ENCODE measurements at regions not wholly inside any gene's neighbourhood (a gene's known extent, or its start where the extent isn't known, plus 50 kb on each side); places are given as distances from the start of the nearest gene placed in this dataset.
"Not testable (repeated sequence)": the region's sequence is repeated elsewhere in the genome, so short reads cannot be mapped to it uniquely, and the experiment has no call there.

DNA sequence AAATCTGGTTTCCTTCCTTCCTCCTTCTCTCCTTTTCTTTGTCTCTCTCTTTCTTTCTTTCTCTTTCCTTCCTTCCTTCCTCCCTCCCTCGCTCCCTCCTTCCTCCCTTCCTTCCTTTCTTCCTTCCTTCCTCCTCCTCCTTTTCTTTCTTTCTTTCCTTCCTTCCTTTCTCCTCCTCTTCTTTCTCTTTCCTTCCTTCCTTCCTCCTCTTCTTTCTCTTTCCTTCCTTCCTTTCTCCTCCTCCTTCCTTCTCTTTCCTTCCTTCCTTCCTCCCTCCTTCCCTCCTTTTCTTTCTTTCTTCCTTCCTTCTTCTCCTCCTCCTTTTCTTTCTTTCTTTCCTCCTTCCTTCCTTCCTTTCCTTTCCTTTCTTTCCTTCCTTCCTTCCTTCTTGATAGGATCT is 61.2 kb downstream of the VIP start:
- DNase-seq, result no peak

DNA sequence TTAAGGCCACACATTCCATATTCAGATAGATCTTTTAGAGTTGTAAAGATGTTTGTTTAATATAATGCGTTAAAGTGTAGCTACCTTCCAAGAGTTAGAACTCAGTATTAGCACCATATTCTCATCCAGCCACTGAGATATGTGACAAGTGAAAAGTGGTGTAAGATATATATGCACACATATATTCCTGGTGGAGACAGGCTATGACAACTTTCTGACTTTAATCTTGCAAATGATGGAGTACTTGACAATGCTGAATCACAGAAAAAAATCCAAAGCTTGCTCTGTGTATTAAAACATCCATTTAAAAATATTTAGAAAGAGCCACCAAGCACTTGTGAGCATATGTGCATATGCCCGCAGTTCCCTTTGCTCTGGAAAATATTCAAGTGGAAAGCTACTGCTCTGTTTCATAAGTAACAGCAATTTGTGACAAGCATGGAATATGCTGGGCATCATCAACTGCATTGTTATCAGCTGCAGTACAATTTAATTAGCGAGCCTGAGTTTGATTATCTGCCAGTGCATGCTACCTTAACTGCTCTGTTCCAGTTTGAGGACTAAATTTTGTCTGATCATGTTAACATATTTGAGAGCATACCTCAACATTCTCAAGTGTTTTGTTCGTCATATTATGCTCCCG is 64.8 kb downstream of the VIP start:
- no peak for DNase-seq

DNA sequence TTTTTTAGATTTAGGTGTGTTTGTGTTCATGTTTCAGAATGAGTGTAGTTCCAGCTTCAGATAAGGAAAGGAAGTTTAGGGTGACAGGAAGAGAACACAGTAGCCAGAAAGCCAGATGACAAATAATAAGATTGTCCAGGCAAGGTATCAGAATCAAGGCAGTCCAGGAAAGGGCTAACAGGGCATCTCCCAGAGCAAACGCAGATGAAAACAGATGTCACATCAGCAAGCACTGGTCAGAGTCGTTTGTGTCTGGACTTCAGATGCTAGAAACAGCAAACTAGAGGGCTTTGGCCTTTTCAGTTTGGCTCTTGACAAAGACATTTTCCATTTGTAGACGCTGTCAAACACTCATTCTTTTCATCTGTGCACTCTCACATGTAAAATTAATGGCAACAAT is 65.5 kb downstream of the VIP start:
- DNase-seq, result no peak

DNA sequence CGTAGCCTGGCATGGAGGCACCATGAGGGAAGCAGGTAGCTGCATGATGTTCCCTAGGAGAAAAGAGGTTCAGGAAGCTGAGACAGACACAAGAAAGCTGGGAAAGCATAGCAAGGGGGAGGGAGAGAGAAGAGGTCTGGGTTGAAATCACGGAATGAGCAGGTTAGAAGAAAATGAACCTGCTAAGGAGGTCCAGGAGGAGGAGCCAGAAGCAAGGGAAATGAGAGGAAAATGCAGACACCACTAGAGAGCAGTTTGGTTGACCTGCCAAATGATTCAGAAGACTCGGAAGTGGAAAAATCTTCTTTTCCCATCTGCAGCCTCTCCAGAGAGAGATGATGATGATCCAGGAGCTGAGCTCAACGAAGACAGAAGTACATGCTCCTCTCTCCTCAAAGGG is 70.9 kb downstream of the VIP start:
- DNase-seq, result peak in 1 of 2 experiments; percentile 16

DNA sequence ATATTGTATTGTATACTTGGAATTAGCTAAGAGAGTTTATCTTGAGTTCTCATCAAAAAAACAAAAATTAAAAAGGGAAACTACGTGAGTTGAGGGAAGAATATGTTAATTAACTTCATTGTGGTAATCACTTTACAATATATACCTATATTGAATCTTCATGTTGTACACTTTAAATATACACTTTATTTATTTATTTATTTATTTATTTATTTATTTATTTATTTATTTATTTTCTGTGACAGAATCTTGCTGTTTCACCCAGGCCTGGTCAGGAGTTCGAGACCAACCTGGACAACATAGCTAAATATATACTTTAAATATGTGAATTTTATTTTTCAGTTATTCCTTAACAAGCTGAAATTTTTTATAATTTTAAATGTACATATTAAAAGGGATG is 74.1 kb downstream of the VIP start:
- no peak for DNase-seq

DNA sequence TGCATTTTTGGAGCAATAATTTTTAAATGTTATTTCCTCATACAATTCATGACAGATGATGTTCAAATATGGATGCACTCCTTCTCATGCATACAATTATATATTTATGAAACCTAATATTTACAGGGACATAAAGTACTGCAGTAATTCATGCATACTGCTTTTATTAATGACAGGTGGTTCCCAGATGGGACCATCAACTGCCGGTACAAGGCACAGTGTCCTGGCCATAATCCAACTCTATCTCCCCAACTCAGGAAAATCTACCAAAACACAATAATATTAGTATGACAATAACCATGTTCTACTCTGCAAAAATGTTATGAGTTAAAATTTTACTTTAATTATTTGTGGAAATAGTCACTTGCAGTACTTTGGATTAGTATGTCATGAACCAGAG is 77.8 kb downstream of the VIP start:
- peak; percentile 67 to 88 for DNase-seq

DNA sequence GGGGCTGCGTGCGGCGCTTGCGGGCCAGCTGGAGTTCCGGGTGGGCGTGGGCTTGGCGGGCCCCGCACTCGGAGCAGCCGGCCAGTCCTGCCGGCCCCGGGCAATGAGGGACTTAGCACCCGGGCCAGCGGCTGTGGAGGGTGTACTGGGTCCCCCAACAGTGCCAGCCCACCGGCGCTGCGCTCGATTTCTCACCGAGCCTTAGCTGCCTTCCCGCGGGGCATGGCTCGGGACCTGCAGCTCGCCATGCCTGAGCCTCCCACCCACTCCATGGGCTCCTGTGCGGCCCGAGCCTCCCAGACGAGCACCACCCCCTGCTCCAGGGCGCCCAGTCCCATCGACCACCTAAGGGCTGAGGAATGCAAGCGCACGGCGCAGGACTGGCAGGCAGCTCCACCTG is 83.8 kb downstream of the VIP start:
- not testable (repeated sequence) for DNase-seq

DNA sequence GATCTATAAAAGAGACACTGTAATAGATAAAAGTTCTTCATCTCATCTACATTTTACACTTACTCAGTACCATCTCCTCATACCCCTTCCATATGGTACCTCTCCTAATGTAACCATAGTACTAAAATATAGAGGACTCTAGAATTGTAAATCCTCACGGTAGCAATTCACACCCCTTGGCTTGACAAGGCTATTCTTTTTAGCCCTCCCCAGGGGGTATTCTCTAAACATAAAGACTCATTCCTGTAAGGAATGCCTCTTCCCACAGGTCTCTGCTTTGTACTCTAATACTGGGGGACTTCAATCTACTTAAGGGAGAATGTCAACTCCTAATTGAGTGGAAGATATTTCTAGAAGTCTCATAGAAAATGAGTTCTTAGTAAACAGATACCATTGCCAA is 85.9 kb downstream of the VIP start:
- no peak for DNase-seq

DNA sequence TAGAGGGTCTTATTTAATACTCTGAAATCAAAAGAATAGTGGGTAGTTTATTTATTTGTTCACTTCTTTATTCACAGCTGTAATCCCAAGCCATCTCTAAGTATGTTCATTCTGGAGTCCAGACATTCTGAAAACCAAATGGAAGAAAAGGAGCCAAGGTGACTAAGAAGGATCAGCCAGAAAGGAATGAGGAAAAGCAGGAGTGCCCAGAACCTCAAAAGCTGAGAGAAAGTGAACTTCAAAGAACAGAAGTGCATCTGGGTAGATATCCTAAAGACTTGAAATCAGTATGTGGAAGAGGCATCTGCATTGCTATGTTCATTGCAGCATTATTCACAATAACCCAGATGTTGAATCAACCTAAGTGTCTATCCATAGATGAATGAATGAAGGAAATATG is 94.8 kb downstream of the VIP start:
- DNase-seq, result no peak

DNA sequence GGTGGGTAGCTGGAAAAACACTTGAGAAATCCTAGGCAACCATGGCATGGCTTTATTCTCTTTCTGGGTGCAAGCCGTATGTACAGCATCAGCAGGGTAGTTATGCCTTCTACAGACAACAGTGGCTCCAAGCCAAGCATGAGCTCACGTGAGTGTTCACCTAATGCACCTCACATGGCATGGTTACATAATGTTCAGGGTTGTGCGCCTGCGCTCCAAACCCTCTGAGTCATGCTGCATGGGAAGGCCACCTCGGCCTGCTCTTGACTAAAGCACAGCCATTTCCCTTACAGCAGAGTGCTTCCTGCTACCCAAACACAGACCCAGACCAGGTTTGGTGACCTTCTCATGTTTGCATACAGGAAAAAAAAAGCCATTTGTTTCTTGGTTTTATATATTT is 96.2 kb downstream of the VIP start:
- no peak for DNase-seq

DNA sequence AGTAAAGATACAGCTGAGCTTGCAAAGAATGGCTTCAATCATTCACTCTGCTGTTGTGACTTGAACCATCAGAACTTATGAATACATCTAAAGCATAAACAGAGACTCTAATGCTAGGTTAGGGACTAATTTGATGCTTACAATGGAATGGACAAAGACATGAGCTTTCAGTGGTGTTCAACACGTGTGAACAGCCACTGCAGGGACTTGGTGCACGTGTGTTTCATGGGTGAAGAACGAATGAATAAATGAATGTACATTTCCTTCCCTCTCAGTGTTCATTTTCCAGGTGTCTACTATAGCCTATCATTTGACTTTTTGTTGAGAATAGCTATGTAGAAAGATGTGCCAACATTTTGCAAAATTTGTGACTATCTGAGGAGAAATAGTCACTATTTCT is 98.3 kb downstream of the VIP start:
- no peak for DNase-seq

DNA sequence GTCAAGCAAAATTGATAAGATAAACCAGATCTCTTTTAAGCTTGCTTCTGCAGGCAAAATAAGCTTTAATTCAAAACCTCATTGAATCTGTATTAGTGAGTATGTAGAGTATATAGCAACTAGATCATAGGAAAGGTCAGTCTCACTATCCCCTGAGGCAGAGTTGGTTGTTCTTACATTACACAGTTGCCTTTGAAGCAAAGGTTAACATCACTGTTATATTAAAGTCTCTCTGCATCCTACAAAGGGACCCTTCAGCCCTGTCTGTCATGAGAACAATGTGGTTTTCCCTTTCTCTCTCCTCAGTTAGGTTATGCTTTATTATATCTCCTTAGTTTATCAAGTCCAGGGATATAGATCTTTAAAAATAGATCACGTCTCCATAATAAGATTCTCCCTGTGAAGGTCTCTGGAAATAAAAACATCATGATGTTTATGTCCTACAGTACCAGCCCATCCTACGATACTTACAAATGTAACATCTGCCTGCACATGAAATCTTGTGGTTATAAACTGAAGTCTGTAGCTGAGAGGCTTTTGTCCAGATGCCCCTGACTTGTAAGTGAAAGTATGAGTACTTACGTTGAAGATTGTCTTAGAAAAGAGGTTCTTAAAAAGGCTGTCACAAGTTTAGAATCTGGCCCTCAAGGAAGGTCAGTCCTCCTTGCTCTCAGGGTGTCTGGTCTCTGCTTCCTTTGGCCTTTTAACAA is 103.6 kb downstream of the VIP start:
- DNase-seq, result peak in 1 of 2 experiments; percentile 54

DNA sequence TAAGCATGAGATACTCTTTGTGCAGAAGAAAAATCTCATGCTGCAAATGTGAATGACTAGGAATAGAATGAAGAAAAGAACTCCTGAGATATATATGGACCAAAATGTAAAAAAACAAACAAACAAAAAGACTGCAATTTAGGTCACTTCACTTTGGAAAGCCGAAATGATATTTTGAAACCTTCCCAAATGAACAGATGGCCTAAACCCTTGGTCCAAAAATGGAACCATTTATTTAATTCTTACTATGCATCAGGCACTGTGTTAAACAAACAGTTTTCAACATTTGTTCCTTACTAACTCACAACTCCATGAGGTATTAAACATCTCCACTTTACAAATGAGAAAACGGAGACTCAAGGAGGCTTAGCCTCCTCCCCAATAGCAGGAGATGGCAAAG is 107.5 kb downstream of the VIP start:
- no peak for DNase-seq

DNA sequence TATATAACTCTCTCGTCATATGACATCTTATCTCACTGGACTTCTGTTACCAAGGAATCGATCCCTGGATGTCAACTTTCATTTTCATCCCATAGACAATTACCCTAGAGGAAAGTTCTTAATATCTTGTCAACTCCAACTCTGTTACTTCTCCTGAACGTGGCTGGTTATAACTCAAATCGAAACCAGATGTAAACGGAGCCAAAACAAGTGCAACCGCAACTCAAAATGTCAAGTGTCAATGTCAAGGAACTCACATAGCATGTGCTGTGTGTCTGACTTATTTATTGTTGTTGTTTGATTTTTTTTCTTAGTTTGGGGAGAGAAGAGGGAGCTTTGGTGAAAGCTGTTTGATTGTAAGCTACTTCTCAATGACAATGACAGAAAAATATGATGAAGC is 108.6 kb downstream of the VIP start:
- no peak for DNase-seq

DNA sequence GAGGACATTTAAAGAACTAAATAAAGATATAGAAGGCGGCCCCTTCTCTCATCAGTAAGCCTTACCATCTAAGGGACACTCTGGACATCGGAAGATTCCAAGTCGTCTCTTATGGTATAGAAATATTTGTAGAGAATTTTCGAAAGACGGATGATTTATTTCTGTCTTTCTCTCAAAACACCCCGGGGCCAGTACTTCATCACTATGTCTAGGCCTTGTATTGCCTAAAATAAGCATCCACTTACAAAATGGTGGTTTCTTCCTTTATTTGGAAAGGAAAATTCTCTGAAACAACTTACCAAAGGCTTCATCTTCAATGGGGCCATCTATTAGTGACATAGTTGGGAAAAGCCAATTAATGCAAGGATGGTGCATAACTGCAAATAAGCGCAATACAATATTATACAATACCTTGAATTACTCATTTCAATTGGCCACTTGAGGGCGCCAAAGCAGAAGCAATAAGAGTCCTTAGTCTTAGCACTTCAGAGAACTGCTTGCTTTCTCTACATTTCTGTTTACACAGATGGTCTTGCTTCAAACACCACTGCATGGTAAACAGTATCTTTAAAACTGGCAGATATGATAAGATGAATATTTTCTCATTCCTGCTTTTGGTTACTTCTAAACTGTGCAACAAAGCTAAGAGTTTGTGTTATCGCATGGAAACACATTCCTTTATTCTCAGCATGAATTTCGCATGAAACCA is 113.2 kb downstream of the VIP start:
- DNase-seq, result peak; percentile 66 to 85

DNA sequence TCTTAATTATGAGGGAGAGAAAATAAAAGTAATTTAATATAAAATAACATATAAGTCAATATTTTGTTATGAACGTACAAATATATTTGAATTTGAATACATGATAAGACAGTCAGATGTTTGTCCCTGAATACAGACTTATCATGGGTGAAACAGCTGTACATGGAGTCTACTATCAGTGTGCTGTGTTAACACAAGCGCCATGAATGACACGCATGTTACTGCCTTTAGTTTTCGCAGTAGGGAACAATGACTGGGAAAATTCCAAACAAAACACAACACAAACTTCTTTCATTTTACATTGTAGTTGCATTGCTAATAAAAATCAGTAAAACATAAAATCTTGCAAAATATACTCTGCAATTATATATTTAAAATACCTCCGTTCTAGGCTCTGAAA is 108.6 kb downstream of the FBXO5 start:
- DNase-seq, result no peak

DNA sequence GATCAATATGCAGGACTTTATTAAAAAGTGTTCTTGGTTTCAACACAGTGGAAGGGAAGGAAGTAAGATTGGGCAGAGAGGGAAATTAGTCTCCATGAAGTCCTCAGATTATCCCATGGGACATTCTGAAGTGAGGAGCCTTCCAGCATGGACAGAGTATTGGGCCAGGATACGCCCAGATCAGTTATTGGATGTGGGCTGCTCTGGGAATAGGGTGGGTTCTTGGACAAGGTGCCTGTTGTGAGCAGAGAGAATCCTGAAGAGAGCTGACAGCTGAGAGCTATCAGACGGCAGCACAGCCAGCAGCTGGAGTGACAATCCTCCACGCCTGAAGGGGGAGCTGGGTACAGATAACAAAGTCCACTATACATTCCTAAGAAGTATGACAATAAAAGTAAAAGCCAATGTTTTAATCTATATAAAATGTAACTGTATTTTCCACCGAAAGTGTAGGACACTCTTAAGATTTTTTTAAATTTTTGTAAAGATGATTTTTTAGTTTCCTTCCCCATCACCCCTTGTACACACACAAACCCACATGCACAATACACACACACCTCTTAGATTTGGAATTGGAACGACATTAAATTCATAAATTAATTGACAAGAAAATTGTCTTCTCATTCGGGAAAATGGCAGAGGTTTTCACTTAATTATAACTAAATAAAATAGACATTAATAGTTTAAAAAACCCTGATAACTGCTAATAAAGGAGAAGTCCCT is 107.8 kb downstream of the FBXO5 start:
- no peak for DNase-seq

DNA sequence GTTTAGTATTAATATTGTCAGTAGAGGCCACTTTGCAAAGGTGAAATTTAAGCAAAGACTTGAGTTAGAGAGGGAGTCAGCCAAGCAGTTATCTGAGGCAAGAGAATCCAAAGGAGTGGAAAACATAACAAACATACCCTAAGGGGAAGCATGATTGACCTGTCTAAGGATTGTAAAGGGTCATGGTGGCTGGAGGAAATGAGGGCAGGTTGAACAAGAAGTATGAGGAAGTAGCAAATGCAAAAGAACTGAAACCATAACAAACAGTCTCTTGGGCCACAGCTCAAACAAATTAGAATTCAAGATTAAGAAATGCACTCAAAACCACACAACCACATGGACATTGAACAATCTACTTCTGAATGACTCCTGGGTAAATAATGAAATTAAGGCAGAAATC is 103.2 kb downstream of the FBXO5 start:
- DNase-seq, result no peak

DNA sequence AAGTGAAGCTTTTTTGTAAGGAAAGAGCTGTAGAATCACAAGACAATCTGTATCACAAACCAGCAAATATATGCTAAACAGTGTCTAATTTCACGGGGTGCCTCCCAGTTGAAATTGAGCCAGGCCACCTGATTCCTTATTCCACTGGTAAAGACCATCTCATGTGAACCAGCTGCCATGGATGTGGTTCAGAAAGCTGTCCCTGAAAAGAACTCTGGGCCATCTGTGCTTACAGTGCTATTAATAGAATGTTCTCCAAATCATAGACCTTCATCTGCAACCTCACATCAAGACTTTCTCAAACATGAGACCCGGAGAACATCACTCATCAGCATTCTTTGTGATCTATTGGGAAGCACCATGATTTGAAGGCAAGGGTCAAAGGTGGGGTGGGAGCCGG is 89.7 kb downstream of the FBXO5 start:
- peak; percentile 25 to 70 for DNase-seq

DNA sequence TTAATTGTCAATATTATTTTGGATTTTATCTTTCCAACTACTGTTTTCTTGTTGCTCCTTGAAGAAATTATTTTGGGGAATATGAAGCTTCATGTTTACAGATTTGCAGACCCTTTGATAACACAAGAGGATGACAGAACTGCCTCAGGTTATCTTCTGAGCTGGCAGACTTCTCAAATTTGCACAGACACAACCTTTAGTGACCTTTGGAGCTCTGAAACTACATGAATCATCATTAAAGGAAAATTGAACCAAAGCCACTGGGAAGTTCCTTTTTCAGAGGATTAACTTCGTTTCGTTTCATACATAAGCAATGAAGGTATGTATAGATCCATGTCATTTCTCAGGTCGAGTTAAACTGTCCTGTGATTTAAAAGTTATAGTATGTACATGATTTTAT is 85.9 kb downstream of the FBXO5 start:
- DNase-seq, result no peak

DNA sequence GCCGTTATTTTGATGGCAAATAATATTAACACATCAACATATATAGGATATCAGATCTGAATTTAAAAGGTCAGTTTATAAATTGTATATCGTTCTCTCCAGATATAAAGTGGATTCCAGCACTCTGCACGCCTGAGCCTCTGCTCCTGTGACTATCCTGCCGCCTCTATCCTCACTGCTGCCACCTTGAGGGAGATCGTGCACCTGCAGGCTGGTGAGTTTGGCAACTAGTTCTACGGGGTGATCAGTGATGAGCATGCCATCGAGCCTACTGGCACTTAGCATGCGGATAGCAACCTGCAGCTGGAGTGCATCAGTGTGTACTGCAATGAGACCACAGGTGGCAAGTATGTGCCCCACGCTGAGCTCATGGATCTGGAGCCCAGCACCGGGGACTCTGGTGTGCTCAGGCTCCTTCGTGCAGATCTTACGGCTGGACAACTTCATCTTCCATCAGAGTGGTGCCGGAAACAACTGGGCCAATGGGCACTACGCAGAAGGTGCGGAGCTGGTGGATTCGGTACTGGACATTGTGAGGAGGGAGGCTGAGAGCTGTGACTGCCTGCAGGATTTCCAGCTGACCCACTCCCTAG is 84.9 kb downstream of the FBXO5 start:
- peak; percentile 18 to 61 for DNase-seq

DNA sequence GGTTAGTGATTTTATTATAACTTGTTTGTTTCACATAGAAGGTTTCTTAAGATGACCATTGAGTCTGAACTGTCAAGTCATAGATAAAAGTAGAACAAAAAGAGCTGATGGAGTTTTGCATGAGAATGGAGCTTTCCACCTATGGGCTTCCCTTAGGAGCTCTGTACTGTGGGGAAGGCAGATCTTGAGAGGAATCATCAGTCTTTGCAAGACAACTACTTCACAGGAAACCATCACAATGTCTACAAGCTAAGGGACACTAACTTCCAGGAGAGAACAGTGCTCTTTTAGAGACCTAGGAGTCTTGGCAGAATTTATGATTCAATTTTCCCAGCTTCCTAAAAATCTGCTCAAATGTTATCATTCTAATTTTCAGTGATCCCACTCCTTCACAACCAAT is 78.2 kb downstream of the FBXO5 start:
- no peak for DNase-seq
